RPMI8226 (cell line): ENCODE measurements at regions not wholly inside any gene's neighbourhood (a gene's known extent, or its start where the extent isn't known, plus 50 kb on each side); places are given as distances from the start of the nearest gene placed in this dataset.
"Not testable (repeated sequence)": the region's sequence is repeated elsewhere in the genome, so short reads cannot be mapped to it uniquely, and the experiment has no call there.

Source experiments
- DNase-seq: peaks from one replicate; pipeline ENCODE4 v3.0.0-alpha.2; 2015

DNA sequence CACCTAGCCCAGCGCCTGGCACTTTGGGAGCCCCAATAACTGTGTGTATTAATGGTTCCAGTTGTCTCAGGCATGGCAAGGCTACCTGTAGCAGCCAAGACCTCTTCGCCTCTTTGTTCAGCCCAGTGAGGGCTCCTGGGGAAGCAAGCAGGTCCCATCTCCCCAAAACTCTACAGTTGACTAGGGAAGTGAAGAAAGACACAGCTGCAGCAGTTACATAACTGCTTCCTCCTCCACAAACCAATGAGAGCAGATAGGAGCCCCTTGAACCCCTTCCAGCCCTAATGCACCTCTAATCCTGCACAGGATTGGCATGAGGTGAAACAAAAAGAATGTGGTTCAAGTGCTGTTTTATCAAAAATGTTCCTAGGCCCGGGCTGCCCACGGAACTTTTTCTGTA lies 100.5 kb downstream of the SYF2 start:
- no peak for DNase-seq

DNA sequence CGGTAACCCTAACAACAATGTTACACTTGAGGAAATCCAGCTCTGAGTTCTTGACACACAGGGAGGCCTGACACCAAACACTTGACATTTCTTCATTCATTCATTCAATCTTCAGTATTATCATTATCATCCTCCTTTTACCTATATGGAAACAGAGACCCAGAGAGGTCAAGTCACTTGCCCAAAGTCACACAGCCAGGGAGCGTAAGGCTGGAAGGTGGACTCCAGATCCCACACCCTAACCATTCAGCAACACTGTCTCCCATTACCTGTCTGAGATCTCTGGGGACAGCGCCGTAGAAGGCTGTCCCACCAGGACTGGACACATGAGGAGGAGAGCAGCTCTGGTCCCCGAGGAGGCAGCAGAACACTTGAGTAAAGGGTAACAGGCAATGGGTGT lies 101.4 kb downstream of the SYF2 start:
- DNase-seq: no peak

DNA sequence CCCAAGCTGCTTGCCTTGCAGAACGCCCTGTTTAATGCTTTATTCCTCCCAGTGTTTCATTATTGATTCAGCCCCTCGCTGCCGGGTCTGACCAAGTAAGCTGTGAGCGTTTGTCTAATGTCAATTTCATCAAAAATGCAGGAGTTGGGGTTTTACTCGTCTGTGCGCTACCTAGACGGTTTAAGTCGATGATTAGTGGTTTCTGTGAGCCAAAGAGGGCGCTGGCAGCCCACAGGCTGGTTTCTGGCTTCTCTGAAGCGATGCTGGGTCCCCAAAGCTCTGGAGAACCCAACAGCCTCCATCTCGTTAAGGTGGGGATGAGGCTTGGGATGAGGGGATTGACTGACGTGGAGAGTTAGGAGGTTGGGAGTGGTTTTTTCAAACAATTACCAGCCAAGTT lies 102.9 kb downstream of the SYF2 start:
- DNase-seq: no peak

DNA sequence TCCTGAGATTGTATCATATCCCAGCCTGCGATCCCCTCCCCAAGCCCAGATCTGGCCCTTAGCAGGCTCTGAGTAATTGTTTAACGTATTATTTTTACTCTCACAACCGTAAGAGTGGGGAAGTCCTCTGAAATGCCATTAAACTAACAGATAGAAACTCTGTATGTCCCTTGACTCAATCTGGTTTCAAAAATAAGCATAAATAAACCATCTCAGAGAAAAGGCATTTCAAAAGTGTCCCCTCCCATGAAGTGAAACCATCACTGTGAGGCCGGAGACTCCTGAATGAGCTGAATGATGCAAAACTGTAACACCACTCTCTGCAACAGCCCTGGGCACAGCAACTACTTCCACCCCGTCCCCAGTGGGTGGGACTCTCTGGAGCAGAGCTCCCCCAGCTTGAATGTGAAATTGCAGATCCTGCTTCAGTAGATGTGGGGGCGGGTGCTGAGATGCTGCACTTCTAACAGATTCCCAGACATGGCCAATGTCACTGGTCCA lies 104.1 kb downstream of the SYF2 start:
- no peak for DNase-seq

DNA sequence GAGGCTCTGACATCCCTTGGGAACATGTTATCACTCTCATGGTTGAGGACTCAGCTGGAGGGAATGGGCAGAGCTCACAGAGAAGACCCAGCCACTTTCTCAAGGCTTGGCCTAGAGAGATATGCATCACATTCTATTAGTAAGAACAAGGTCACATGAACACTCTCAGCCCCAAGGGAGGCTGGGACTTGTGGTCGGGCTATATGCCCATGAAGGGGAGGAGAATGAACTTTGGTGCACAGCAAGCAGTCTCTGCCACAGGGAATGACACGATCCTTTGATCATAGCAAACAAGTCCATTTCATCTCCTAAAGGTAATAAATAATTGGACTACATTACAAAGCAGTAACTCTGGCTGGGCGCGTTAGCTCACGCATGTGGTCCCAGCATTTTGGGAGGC lies 105.7 kb downstream of the SYF2 start:
- DNase-seq: no peak

DNA sequence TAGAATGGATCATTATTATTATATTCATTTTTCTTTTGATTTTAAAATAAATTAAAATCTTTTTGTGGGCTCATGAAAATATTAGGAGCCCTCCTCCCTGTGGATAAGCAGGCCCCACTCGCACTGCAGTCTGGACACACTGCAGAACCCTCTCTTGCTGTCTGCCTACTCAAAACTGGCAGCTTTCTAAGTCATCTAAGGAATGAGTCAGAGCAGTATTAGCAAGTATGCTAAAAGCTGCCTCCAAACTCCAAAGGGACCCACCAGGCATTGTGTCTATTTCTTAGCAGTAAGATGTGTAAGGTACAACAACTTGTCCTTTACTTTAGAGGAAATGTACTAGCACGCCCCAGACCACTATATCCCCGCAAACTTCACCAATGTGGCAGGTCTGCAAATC lies 108.8 kb downstream of the SYF2 start:
- no peak for DNase-seq

DNA sequence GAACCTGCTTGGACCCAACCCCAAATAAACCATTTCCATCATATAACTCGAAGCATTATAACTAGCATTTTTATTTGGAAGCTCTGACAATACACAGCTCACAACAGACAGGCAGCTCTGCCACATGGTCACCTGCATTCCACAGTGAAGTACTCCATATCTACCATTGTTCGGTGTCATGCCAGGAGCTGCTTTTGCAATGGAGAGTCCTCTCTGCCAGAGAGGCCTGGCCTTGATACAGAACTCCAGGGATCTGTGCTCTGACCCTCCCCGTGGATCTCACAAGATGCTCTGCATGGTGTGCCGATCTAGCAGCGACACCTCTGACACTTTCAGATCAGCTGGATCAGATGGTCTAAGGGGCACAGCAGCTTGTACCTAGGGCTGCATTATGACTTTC lies 109.6 kb downstream of the SYF2 start:
- DNase-seq: no peak

DNA sequence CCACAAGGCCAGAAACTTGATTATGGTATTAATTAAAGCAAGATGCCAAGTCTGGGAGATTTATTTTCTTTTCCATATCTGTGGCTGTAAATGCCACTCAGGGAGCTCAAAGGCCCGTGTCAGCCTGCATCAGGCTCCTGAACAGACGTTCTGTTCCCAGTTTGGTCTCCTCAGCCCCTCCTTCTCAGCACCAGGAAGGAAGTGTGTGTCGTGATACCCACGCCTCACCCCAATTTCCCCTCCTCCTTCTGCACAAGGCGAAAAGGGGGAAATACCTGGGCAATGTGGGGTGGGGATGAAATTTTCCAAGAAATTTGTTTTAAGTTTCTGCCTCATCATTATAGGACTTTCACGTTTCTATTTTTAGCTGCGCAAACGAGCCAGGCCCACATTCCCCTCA lies 112.0 kb downstream of the SYF2 start:
- DNase-seq: no peak

DNA sequence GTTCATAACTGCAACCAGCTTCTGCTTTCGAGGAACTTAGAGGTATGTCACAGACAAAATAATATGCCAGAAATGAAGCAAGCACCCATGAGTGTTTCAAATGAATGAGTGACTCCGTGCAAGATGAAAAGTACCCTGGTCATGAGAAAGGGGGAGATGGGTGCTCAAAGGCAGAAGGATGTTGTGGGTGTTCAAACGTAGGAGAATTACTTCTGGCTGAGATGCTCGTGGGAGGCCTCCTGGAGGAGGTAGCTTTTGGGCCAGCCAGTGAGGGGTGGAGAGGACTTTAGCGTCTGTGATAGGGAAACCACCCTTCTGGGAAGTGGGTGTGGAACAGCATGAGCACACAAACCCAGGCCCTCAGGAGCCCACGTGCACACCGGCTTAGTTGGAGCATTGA lies 113.8 kb downstream of the SYF2 start:
- DNase-seq: no peak

DNA sequence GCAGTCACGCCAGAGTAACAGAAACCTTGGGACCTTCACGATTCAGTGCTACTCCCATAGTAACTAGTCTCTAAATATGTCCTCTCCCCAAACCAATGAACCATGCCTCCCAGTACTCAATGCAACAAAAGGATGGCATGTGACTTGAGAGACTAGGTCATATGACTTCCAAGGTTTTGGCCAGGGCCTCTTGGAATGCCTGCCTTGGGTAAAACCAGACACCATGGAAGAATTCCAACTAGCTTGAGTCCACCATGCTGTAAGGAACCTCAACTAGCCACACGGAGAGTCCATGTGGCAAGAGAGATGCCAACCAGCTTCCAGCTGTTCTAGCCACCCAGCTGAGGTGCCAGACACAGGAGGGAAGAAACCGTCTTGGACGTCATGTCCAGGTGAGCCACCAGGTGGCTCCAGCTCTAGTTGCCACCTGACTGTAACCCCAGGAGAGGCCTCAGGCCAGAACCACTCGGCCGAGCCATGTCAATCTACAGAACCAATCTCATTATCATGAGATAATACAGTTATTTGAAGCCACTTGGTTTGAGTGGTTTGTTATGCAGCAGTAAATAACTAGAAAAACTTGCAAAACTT lies 115.0 kb downstream of the SYF2 start:
- peak; percentile 81 for DNase-seq

DNA sequence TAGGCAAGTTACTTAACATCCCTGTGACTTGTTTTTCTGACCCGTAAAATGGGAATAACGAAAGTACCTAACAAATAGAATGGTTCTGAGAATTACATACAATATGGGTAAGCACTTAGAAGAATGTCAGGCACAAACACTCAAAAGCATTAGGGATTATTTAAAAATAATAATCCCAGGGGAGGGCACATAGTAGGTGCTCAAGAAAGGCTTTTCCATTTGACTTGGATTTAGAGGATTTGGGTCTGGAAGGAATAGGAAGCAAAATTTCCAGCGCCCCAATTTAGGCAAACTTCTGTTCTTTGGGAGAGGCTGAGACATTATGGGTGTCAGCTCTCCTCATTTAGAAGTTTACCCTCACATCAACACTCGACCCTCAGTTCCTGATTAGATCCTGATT lies 115.5 kb downstream of the SYF2 start:
- no peak for DNase-seq

DNA sequence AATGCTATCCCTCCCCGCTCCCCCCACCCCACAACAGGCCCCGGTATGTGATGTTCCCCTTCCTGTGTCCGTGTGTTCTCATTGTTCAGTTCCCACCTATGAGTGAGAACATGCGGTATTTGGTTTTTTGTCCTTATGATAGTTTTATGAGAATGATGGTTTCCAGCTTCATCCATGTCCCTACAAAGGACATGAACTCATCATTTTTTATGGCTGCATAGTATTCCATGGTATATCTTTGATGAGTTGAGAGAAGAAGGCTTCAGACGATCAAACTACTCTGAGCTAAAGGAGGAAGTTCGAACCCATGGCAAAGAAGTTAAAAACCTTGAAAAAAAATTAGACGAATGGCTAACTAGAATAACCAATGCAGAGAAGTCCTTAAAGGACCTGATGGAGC lies 116.2 kb downstream of the SYF2 start:
- not testable (repeated sequence) for DNase-seq

DNA sequence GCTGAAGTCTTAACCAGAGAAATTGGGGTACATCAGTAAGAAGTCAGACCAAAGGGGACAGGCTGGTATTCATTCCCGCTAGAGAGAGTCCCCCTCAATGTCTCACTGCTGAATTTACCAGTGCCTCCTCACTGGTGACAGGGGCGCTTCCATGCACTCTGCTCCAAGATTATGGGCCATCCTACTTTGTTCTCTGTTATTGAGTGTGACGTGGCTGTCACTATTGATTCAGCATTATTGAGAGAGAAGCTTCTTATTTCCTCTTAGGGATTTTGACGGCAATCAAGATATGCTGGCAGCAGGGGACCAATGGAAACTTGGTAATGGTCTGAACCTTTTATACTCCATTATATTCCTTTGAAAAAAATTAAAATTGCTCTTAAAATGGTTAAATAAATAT lies 118.6 kb downstream of the SYF2 start:
- DNase-seq: no peak

DNA sequence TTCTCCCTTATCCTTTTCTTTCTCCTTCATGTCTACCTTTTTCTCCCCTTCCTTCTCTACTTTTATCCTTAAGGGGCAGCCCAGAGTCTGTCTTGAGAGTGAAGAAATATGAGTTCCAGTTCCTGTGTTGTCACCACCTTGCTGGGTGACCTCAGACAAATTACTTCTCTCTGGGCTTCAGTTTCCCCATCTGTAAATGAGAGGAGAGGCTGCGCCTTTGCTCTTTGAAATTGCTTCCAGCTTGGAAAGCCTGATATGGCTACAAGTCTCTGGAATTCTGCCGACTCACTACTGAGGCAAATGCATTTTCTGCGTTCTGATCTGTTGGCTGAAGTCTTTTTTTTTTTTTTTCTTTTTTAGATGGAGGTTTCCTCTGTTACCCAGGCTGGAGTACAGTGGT lies 119.2 kb downstream of the SYF2 start:
- no peak for DNase-seq

DNA sequence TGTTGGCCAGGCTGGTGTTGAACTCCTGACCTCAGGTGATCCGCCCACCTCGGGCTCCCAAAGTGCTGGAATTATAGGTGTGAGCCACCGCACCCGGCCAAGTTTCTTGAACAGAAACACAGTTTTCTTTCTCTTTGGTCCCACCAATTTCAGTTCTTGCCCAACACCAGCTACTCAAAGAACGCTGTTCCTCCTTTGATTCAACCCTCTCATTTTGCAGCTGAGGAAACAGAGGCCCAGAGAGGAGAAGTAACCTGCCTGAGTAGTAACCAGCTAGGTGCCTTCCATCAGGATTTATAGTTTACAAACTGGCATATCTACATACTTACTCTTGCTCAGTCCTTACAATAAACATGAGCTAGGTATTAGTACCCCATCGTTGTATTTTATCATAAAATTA lies 119.9 kb downstream of the SYF2 start:
- DNase-seq: no peak

DNA sequence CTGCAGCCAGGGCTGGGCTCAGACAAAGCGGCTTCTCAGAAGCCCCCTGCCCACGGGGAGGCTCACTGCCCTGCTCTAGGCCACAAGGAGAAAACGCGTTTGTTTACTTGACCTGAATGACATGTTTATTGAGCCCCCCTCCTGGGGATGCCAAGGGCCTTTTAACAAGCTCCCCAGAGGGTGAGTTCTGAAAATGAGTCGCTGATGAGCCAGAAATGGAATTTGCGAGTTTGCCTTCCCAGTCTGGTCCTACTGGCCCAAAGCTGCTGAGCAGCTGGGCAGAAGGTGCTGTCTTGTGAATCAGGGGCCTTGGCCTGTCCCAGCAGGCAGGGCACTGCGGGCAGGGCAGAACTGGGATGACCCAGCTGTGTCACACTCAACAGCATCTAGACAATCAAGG lies 120.6 kb downstream of the SYF2 start:
- no peak for DNase-seq

DNA sequence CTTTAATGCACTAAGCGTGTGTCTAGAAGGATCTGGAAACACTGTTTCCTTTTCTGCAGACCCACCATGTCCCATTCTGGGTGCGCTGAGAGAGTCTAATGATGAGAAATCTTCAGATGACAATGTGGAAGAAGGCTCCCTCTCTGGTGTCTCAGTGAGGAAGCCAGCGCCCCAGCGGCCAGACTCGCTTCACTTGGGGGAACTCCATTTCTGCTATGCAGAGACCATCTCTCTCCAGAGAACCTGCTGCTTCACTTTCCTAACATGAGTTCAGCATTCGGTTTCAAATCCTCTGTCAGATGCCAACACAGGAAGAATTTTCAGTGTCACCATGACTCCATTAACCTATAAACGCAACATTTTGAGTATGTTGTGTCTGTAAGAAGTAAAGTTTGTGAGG lies 121.8 kb downstream of the SYF2 start:
- no peak for DNase-seq

DNA sequence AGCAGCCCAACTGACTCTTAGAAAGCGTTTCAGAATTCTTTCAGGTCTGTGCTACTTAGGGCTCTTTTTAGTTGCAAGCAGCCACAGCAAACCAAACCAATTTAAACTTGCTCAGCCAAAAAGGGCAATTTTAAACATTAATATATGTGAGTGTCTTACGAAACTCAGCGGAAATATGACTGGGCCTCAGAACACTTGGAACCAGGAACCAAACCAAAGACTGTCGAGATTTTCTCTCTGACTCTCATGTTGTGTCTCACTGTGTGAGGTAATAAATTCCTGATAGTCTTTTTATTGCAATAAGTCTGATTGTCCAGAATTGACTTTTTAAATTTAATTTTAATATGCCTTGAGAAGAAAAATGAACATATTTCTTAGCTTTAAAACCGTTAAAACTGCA lies 122.3 kb downstream of the SYF2 start:
- DNase-seq: no peak

DNA sequence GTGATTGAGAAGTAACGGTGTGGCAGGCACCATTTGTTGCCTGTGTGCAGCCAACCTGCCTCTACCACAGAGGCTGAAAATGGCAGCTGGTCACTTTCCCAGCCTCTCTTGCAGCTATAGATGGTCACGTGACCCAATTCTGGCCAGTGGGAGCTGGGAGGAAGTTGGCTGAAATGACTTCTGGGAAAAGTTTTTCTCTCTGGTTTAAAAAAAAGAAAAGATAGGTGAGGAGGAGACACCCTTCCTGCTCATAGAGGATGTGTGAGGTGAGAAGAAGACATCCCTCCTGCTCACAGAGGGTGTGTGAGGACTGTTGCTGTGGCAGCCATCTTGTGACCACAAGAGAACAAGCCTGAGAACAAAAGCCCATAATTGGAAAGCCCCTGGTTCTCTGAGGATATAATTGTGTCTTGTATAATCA lies 122.8 kb downstream of the SYF2 start:
- DNase-seq: no peak

DNA sequence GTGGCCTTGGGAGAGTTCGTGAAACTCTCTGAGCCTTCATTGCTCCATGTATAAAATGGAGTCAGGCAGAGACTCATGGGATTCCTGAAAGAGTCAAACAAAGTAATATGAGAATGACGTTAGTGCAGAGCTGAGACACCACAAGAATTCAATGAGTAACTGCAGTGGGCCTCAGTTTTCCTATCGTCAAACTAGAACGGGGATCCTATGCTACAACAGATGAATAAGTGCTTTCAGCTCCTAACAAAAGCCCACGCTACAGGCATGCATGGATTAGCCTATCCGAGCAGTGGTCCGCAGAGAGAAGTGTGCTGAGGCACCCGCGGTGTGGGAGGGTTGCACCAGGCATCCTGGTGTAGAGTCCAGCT lies 124.7 kb downstream of the SYF2 start:
- DNase-seq: no peak

DNA sequence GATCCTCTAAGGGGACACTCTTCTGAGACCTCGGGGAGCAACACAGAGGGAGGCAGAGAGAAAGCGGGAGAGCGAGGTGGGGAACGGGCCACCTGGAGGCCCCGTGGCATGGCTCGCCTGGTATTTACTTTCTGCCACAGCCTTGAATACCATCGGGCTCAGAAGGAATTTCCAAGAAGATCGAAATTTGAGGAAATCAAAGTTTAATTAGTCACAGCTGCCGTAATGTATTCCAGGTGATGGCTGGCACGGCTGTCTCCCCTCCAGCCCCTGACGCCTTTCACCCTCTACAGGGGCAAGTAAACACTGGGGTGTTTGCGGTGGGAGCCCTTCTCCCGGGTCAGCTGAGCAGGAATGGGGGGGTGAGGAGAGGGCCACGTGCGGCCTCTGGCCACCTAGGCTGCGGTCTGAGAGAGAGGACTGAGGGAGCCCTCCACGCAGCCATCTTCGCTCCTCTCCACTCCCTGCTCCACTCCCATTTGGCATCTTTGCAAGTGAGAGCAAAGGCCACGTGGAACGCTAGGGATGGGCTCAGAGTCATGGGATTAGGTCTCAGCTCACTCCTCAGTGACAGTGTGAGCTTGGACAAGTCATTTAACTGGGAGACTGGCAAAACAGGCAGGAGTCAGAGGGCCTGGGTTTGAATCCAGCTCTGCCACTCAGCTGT lies 125.2 kb downstream of the SYF2 start:
- no peak for DNase-seq

DNA sequence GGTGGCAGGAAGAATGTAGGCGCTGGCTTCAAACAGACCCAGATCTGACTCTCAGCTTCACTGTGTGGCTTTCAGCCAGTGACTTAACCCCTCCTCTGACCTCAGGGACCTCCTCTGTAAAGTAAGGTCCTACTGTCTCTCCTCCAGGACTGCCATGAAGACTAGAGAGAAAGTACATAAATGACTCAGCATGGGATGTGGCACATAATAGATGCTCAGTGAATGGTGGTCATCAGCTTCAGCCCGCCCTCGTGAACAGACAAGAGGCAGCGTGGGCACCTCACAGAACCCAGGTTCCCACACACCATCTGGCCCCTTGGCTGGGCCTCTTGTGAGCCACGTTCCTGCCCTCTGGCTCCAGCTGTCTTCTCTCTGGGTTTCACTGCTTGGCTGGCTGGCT lies 126.0 kb downstream of the SYF2 start:
- DNase-seq: no peak

DNA sequence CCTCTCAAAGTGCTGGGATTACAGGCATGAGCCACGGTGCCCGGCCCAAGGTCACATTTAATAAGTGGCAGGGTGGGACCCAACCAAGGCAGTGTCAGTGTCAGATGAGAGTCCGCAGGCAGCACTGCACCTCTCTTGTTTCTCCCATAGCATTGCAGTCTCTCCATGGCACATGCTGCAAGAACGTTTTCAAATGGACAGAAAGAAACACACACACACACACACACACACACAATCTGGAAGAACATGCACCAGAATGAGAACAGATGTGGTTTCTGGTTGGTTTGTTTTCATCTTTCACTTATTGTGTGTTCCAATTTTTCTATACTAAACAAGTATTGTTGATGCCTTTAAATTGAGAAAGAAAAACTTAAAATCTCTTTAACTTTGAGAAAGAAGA lies 126.5 kb downstream of the SYF2 start:
- no peak for DNase-seq

DNA sequence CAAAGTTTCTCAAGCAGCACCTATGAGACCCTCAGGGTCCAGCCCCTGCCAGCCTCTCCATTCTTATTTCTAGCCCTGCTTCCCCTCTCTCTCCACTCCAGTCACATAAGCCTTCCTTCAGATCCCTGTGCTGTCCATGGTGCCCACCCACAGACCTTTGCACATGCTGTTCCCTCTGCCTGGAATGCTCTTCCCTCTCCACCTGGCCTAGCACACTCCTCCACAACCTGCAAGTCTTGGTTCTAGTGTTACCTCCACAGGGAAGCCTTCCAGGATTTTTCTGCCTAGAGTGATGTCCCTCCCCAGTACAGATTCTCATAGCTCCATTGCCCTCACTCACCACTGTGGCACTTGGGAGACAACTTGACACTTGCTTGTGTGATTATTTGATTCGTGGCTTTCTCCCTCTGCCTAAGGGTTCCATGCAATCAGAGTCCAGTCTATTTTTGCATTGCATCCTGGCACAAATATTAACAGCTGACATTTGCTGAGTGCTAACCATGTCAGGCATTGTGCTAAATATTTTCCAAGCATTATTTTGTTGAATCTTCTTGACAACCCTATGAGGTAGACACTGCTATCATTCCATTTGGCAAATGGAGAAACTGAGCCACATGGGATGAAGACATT lies 127.3 kb downstream of the SYF2 start:
- no peak for DNase-seq
